NOMO-1 treated with dmso at 0.1 percent for 144 hours (cell line): ENCODE measurements at regions not wholly inside any gene's neighbourhood (a gene's known extent, or its start where the extent isn't known, plus 50 kb on each side); places are given as distances from the start of the nearest gene placed in this dataset.
"Not testable (repeated sequence)": the region's sequence is repeated elsewhere in the genome, so short reads cannot be mapped to it uniquely, and the experiment has no call there.

ENCODE experiments used
- DNase-seq: peaks from one replicate; lab custom pipeline; 2025; ENCODE audit not compliant: unreplicated experiment; lab: John Stamatoyannopoulos, UW

DNA sequence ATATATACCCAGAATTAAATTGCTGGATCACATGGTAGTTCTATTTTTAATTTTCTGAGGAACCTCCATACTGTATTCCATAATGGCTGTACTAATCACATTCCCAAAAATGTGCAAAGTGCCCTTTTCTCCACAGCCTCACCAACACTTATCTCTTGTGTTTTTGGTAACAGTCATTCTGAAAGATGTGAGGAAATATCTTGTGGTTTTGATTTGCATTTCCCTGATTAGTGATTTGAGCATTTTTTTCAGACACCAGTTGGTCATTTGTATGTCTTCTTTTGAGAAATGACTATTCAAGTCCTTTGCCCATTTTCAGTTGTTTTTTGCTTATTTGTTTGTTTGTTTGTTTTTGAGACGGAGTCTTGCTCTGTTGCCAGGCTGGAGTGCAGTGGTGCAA lies 98.1 kb upstream of the SIMC1 start:
- DNase-seq, result not testable (repeated sequence)

DNA sequence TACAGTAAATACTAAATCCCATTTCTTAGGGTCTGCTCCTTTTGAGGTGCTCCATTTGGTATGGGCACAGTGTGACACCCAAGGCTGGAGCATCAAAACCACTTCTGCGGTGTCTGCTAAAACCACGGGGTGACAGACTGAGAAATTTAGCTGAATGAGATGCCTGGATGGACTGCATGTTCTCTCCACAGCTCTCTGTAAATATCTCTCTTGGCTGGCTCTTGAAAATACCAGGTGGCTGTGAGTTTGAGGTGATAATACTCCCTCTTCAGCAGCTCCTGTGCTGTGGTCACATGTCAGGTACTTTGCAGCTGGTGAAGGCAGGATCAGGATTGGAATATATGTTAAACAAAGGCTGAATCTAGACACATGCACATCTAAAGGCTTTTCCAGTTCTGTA lies 93.7 kb upstream of the SIMC1 start:
- no peak for DNase-seq

DNA sequence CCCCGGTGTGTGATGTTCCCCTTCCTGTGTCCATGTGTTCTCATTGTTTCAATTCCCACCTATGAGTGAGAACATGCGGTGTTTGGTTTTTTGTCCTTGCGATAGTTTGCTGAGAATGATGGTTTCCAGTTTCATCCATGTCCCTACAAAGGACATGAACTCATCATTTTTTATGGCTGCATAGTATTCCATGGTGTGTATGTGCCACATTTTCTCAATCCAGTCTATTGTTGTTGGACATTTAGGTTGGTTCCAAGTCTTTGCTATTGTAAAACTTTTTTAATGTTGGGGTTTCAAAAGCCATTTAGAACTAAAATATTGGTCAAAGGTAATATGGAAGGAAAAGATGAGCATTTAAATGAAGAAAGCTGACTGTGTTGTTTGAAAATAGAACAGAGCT lies 88.3 kb upstream of the SIMC1 start:
- DNase-seq, result not testable (repeated sequence)

DNA sequence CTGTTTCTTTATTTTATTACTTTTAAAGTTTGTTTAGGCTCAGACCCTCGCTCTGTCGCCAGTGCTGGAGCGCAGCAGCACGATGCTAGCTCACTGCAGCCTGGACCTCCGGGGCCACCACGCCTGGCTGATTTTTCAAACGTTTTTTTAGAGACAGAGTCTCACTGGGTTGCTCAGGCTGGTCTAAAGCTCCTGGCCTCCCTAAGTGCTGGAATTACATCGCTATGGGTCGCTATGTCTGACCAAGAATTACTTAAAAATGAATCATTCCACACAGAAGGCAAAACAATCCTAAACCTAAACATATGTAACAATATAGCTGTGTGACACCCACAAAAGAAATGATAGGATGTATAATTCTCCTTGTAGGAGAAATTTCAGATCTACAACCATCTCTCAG lies 86.9 kb upstream of the SIMC1 start:
- DNase-seq, result no peak

DNA sequence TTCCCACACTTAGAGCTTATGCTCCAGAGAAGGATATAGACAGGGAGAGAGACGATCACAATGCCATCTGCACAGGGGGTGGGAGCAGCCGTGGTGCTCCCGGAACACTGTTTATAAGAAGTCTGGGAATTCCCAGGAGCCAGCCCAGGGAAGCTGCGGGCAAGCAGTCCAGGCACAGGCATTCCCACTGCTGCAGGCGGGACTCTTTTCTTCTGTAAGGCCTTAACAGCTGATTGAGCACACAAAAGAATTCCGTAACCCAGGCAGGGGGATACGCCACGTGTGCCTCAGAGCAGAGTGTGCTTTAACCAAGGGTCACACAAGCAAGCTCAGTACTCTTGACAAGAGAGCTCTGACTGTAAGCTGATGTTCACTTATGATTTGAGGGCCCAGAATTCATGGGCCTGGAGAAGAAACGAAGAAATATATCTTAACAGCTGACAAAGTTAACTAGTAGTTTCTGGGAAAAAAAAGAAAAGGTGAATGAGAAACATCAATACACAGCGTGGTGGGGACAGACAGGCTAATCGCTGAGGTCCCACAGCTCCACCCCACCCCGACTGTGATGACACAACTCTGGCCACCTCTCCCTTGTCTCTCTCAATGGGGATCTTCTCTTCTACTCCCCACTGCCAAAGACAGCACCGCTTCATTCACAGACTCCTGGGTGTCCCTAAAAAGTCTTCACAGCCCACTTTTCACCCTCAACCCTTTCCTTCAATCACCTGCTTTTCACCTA lies 85.9 kb upstream of the SIMC1 start:
- no peak for DNase-seq

DNA sequence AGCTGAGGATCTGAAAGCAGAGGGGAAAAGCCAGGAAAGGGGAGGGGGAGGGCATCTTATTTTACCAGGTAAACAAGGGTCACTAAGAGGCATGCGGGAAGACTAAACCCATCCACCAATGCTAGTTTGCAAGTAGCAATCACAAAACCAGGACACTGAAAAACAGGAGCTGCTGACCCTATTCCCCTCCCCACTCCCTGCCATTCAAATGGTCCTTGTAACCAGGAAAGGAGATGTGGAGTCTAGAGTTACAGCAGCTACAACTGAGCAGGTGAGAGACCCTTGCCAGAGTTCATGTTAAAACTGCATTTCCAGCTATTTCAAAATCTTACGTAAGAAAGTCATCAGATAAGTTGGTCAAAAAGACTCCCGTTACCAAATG lies 85.3 kb upstream of the SIMC1 start:
- no peak for DNase-seq

DNA sequence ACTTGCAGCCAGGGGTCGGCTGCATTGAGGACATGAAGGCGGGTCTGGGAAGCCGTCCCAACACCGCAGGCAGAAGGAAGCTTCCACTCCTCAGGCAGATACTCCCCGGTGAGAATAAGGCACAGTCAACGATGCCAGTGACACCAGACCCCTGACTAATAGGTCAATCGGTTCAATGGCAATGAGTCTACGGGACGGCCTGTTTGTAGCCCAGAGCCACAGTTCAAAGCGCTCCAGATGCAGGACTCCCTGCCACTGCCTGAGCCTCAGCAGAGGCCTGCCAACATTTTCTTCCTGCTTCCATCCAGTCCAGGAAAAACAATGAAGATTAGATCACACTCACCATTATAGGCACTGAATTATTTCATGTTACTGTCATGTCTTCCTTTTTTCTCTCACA lies 84.5 kb upstream of the SIMC1 start:
- DNase-seq, result no peak

DNA sequence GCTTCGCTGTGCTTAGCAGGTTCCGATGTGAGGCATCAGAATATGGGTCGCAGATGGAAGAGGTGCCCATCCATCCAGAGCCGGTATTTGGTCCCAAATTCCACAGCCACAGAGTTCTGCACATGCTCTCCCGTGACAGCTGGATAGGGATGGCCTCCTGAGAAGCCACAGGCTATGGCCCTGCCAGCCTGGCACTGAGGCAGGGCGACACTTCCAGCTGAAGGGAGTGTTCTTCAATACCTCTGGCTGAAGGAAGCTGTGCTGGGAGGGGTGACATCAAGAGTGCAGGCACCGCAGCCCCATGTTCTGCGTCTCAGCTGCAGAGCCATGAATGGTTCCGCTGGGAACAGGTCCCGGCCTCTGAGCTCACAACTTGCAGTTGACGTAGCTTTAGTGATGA lies 83.4 kb upstream of the SIMC1 start:
- no peak for DNase-seq

DNA sequence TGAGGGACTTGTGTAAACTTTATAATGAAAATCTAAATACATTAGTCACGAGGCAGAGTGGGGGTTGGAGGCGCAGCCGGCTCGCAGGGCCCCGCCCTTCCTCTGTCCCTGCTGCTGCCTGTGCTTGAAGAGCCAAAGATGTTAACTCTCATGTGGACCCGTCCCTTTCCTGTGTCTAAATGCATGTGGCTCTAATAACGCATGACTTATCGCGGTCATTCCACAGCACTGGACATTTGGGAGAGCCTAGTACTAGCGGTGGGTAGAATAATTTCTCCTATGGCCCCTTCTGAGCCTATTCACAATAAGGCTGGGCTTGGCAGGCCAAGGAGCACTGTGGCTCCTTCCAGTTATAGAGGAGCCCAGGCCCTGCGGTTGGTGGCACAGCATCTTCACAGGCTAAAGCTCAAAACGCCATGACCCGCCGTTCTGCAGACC lies 82.3 kb upstream of the SIMC1 start:
- DNase-seq, result no peak

DNA sequence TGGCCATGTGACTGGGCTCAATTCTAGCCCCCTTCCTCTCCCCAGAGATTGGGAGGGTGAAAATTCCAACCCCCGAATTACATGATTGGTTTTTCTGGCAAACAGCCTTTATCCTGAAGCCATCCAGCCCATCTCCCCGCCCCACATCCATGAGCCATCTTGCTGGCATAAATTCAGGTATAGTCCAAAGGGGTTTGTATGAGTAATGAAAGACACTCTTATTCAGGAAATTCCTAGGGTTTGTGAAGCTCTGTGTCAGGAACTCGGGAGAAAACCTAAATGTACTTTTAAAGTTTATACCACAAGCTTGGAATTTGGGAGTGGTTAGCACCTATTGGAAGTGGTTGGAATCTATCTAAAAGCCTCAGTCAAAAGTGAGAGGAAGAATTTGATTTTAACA lies 80.6 kb upstream of the SIMC1 start:
- DNase-seq, result no peak

DNA sequence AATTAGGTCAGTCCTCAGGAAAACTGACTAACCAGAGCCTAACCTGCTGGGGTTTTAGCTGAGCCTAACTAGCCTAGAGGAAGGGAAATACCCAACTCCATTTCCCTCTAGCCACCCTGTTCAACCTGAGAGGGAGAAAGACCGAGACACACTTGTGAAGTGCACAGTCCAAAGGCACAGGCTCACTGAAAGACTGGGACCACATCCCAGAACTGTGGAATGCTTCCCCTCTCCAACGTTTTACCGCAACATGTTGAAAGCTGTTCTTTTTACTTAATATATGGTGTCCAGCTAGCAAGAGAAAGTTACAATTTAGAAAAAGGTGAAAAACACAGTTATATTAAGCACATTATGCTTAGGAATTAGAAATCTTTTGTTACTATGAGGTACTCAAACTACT lies 76.8 kb upstream of the SIMC1 start:
- no peak for DNase-seq

DNA sequence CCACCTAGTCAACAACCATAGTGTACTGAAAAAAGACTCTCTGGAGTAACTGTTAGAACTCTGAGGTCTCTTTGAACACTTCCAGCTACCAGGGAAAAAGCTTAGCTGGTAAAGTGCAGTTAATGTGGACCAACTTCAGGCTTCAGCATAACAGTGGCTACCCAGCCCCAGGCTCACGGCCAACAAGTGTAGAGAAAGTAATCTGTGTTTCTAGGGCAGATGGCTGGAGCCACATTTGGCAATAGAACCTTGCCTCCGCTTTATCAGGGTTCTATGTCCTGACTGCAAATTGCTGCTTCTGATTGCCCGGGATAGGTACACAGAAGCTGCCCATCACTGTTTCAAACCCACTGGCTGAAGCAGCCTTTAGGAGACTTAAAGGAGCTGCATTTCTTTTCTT lies 76.0 kb upstream of the SIMC1 start:
- DNase-seq, result no peak

DNA sequence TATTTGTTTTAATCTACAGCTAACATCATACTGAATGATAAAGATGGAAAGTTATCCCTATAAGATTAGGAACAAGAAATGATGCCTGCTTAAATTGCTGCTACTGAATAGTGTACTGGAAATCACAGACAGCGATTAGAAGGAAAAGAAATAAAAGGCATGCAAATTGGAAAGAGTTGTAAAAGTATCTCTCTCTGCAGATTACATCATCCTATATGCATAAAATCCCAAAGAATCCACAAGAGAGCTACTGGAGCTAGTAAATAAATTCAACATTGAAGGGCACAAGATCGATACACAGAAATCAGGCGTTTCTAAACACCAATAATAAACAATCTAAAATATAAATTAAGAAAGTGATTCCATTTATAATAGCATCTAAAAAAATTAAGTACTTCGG lies 75.3 kb upstream of the SIMC1 start:
- DNase-seq, result no peak

DNA sequence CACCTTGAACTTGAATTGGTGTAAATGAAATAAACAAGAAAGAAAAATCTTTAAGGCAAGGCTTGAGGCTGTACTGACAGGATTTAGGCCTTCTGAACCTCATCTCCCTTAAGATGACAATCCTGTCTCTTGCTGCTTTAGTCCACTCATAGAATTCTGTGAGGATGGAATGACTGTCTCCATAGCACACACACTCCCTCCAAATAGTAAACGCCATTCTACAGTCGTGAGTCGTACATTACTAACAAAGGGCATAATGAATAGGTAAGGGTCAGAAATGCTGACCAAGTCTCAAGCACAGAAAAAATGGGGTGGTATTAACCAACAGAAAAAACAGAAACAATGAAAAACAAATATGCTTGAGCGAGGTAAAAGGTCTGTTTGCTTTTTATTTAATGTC lies 71.8 kb upstream of the SIMC1 start:
- no peak for DNase-seq

DNA sequence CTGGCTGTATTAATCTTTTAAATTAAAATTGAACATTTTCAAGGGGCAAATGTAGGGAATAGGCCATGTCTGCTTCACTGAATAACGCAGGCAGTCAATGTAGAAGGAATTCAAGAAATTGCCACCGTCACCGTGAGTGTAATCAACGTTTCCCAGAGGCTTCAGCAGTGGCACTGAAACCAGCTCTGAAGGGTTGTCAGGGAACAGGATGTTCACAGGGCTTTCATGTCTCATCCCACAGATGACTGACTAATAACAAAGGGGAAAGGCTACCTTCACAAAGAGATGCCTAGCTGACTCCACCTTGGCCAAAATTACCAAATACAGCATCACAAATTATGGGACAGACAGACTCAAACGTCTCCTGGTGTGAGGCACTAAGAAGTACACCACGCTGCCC lies 70.4 kb upstream of the SIMC1 start:
- no peak for DNase-seq

DNA sequence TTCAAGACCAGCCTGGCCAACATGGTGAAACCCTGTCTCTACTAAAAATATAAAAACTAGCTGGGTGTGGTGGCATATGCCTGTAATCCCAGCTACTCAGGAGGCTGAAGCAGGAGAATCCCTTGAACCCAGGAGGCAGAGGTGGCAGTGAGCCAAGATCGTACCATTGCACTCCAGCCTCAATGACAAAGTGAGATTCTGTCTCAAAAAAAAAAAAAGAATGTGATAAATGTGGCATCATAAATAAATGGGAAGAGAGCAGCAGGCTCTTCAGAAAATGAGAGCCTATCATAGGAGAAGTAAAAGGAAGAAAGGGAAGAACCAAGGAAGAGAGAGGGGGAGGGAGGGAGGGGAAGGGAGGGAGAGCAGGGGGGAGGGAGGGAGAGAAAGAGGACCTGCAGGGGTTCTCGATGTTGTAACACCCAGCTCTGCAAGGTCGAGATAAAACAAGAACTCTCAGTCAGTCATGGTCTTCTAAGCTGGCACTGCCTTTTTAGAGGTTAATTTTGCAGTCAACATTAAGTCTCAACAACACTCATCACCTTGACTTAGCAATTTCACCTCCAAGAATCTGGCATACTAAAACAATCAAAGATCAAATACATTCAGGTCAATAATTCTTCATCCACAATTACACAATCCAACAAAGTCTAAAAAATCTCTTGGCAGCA lies 68.7 kb upstream of the SIMC1 start:
- no peak for DNase-seq

DNA sequence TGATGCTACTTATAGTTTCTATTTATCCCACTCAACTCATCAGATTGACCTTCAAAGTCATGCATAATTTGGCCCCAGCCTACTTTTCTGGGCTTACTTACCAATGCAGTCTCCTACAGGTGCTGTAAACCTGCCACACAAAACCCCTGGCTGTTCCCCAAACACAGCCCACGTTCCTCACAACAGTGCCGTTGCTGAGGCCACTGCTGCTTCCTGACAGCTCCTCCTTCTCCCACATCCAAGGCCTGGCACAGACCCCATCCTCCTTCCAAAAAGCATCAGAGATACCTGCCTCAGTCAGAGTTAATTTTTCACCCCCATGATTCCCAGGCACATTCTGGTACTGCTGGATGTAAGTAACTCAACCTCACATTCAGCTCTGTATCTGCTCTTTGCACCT lies 68.1 kb upstream of the SIMC1 start:
- DNase-seq, result no peak

DNA sequence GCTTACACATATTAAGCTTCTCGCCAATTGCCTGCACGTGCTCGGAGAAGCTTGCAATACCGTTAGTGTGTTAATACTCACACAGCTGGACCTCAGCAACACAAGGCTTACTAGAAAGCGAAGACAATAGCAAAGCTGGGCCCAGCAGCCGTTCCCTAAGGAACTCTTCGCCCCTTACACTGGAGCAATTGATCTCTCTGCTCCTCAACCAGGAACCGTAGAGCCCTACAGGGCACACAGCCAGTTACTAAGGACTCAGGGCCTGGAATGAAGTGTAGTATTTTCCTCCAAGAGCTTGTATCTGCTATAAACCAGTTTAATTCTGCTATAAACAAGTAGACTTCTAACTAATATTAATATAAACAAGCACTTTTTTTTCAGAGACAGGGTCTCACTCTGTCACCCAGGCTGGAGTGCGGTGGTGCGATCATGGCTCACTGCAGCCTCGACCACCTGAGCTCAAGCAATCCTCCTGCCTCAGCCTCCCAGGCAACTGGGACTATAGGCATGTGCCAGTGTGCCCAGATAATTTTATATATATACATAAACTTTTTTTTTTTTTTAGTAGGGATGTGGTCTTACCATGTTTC lies 67.0 kb upstream of the SIMC1 start:
- DNase-seq, result no peak

DNA sequence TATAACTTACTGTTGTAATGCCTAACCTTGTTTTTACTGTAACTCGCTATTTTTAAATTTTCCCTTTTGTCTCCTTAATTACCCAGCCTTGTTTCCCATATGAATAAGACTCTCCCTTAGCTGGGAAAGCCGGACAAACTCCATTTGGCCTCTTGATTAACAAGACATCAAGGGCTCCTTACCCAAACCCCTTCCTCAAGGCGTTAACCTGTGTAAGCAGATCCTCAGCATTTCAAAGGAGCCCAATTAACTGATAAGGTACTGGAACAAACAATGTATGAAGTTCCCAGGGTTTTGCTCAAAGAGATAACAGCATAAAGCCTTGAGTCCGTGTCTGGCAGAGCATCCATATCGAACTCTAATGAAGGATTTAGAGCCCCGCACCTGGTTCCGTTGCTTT lies 66.0 kb upstream of the SIMC1 start:
- no peak for DNase-seq

DNA sequence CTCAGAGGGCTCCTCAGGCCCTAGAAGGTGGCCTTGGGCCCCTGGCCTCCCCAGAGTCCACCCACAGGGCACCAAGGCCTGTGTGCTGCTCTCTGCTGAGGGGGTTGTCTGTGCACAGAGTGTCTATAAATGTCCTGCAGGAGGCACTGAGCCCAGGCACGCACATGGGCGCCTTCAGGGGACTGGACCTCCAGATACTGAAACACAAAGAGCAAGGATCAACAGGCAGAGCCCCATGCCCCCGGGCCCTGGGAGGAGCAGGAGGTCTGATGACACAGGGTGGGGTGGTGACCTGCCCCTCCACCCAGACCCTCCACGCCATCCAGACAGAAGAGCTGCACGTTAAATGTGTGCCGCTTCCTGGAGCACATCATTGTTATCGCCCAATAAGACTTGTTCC lies 64.6 kb upstream of the SIMC1 start:
- no peak for DNase-seq

DNA sequence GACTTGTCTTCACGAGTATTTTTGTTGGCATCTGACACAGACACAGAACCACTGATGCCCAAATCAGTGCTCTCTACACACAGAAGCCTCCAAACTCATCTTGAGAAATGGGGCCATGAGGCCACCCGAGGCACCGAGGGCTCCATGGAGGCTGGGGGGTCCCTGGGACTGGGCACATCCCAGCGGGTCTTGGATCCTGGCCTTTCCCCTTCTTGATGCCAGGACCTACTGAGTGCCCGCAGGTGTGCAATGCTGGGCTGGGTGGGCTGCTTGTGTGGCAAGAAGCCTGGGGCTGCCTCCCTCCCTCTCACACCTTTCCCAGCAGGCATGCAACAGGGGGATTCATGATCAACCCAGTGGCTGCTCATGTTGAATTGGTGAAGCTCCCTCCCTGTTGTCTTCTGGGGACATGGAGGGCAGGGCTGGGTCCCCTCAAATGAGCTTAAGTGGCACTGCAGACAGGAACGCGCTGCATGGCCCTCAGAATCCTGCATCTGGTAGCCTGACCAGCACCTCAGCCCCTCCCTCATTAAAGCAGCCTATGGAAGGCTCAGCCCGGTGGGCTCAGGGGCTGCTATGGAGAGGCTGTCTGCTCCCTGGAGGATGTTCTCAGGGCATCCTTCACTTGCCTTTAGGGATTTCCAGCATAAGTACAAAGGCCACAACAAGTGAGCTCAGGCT lies 63.7 kb upstream of the SIMC1 start:
- DNase-seq, result no peak
